Thoracic aorta (tissue), 2 donors: ENCODE measurements at regions not wholly inside any gene's neighbourhood (a gene's known extent, or its start where the extent isn't known, plus 50 kb on each side); places are given as distances from the start of the nearest gene placed in this dataset.

ENCODE experiments used
- ATAC-seq: fragments of 150-250 bp; one replicate; pipeline ENCODE4 v1.8.0; 2017; ENCODE audit warnings: low read depth; ENCODE audit not compliant: insufficient number of reproducible peaks, low FRiP score
- DNase-seq: peaks from one replicate; pipeline ENCODE4 v3.0.0-alpha.2; 2020; ENCODE audit warnings: low spot score
- H3K27ac ChIP-seq, 2 donors: fragments of 200-600 bp; sonication (generic); 1 replicate in 1 of 2; 2 replicates in 1 of 2; pipeline ENCODE4 v1.5.1; 2016; ENCODE audit warnings: mild to moderate bottlenecking in 2 of 2, moderate library complexity in 2 of 2
- H3K27me3 ChIP-seq: fragments of 200-600 bp; sonication (generic); replicated peaks from 2 replicates; pipeline ENCODE4 v1.6.0; 2016; ENCODE audit warnings: mild to moderate bottlenecking; ENCODE audit not compliant: insufficient read depth
- H3K36me3 ChIP-seq: fragments of 200-600 bp; sonication (generic); one replicate; pipeline ENCODE4 v1.5.1; 2016
- H3K4me1 ChIP-seq, 2 donors: fragments of 200-600 bp; sonication (generic); 1 replicate in 1 of 2; 2 replicates in 1 of 2; pipeline versions ENCODE4 v1.5.1 to v1.6.0; 2016; ENCODE audit warnings: low read depth in 2 of 2, mild to moderate bottlenecking in 1 of 2; ENCODE audit not compliant: control insufficient read depth in 1 of 2
- H3K4me3 ChIP-seq: fragments of 200-600 bp; sonication (generic); 2 replicates; pipeline ENCODE4 v1.5.1; 2016; ENCODE audit warnings: mild to moderate bottlenecking
- H3K9me3 ChIP-seq: fragments of 200-600 bp; sonication (generic); 2 replicates; pipeline ENCODE4 v1.5.1; 2016
- TF ChIP-seq, protein P1 (sequence below): fragments of 200-600 bp; sonication (generic); IDR thresholded peaks from one replicate; pipeline ENCODE4 v1.5.1; 2019; ENCODE audit warnings: antibody characterized with exemption

DNA sequence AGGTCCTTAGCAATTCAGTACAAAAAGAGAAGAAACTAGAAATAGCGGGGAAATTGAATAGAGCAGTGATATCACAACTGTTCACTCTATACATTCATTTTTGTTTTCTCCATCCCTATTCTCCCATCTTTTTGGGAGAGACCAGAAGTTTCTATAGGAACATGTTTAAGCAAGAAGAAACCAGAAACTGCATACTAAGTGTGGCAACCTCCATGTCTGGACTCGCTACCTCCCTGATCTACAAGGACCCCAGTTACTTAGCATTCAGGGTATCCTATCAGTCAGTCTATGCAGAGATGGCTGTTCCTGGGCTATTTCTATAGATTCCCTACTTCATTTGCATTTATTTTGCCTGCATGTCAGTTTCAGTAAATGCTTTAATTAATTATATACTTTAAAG, 178.6 kb downstream of the PHLDA1 start:
- TF ChIP-seq, protein P1, sequence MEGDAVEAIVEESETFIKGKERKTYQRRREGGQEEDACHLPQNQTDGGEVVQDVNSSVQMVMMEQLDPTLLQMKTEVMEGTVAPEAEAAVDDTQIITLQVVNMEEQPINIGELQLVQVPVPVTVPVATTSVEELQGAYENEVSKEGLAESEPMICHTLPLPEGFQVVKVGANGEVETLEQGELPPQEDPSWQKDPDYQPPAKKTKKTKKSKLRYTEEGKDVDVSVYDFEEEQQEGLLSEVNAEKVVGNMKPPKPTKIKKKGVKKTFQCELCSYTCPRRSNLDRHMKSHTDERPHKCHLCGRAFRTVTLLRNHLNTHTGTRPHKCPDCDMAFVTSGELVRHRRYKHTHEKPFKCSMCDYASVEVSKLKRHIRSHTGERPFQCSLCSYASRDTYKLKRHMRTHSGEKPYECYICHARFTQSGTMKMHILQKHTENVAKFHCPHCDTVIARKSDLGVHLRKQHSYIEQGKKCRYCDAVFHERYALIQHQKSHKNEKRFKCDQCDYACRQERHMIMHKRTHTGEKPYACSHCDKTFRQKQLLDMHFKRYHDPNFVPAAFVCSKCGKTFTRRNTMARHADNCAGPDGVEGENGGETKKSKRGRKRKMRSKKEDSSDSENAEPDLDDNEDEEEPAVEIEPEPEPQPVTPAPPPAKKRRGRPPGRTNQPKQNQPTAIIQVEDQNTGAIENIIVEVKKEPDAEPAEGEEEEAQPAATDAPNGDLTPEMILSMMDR = no peak
- H3K4me3 ChIP-seq = no peak overlapping the region
- no peak for ATAC-seq
- no peak overlapping the region for H3K27ac ChIP-seq
- no peaks in the 10 kb centered on the region for H3K27me3 ChIP-seq
- no peaks in the 10 kb centered on the region for H3K36me3 ChIP-seq
- H3K9me3 ChIP-seq = no peaks in the 10 kb centered on the region
- peaks cover 17 to 55% of the 10 kb centered on the region in 2 donors for H3K4me1 ChIP-seq
- no peak for DNase-seq

GRCh38 chr12:75852143-75852542, 179.4 kb downstream of the PHLDA1 start:
- DNase-seq (no peak), ATAC-seq (no peak)
- no peak overlapping the region for H3K27ac ChIP-seq
- no peaks in the 10 kb centered on the region for H3K9me3 ChIP-seq
- H3K27me3 ChIP-seq = no peaks in the 10 kb centered on the region
- no peak overlapping the region for H3K4me3 ChIP-seq
- H3K36me3 ChIP-seq = no peaks in the 10 kb centered on the region
- H3K4me1 ChIP-seq = peaks cover 17 to 55% of the 10 kb centered on the region in 2 donors
- TF ChIP-seq, protein P1 = no peak

DNA sequence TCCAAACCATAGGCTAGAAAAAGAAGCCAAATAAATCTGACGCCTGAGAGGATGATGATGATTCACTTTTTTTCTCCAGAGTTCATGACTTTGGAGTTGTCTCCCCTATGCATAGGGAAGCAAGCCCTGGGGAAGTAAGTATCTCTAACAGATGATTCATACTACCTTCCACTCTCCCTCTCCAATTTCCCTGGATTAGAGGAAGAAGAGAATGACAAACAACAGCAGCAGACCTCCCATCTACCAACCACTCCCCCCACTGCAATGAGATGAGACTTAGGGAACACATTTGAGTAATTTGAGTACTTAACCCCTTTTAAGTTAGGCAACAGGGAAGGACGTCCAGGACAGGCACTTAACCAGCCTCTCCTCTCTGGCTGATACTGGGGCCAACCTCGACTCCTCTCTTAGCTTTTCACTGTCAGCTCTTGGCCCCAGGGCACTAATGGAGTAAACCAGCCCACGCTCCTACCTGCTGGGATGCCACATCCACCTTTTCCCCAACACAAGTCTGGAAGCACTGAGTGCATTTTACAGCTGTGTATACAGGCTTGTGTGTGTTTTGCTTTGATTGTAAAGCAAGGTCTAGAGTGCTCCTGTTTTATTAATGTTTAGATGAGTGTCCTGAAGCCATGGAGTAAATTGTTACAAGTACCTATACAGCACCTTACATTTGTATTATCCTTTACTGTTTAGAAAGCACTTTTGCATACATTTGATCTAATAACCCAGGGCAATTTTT, 180.7 kb downstream of the PHLDA1 start:
- Histone ChIP-seq H3K27ac (no peak overlapping the region), H3K4me3 (no peak overlapping the region), H3K4me1 (peaks cover 13 to 43% of the 10 kb centered on the region in 2 donors), H3K9me3 (no peaks in the 10 kb centered on the region), H3K27me3 (no peaks in the 10 kb centered on the region), H3K36me3 (no peaks in the 10 kb centered on the region)
- no peak for DNase-seq
- TF ChIP-seq, protein P1 = no peak
- no peak for ATAC-seq

- Histone ChIP-seq H3K4me1 (peaks cover 18 to 41% of the 10 kb centered on the region in 2 donors), H3K27me3 (no peaks in the 10 kb centered on the region), H3K9me3 (no peaks in the 10 kb centered on the region), H3K36me3 (no peaks in the 10 kb centered on the region), H3K4me3 (no peak overlapping the region), H3K27ac (no peak overlapping the region)
- TF ChIP-seq, protein P1 = no peak
- DNase-seq (no peak), ATAC-seq (no peak)
Observed at GRCh38 chr12:75848961-75849360, 182.6 kb downstream of the PHLDA1 start.

DNA sequence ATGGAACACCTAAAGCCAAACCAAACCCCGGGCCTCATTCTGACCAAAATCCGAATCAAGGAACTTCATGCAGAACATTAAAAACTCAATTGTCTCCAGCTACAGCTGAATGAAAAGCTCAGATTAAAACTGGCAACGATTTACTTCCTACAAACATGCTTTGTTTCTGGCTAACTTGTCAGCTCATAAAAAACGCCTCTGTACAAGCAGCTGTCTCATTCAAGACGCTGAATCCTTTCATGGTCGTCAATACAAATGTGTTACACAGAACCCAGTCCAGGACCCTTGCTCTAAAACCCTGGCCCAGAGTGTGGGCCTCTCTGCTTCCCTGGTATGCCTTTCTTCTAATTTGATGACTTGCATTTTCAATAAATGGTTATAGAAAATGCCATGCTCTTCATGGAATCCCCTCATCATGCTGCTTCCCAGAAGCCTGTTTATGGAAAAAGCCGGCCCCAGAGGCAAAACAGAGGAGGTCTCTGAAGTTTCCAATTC, 183.1 kb downstream of the PHLDA1 start:
- Histone ChIP-seq H3K9me3 (no peaks in the 10 kb centered on the region), H3K4me1 (peaks cover 13 to 37% of the 10 kb centered on the region in 2 donors), H3K4me3 (no peak overlapping the region), H3K36me3 (no peaks in the 10 kb centered on the region), H3K27ac (no peak overlapping the region), H3K27me3 (no peaks in the 10 kb centered on the region)
- DNase-seq = no peak
- ATAC-seq = no peak
- TF ChIP-seq, protein P1 = no peak
